Fibroblast of pulmonary artery (primary cell): ENCODE measurements at regions not wholly inside any gene's neighbourhood (a gene's known extent, or its start where the extent isn't known, plus 50 kb on each side); places are given as distances from the start of the nearest gene placed in this dataset.

Source experiments
- DNase-seq: peaks from one replicate; pipeline ENCODE4 v3.0.0-alpha.2; 2010; ENCODE audit warnings: low read depth
- H3K4me3 ChIP-seq: replicated peaks from 2 replicates; pipeline ENCODE4 v1.5.1; 2011; ENCODE audit warnings: low read depth, mild to moderate bottlenecking, control low read depth, low read length, moderate library complexity
- TF ChIP-seq, protein P1 (sequence below): IDR thresholded peaks from 2 replicates; pipeline ENCODE4 v1.5.1; 2011; ENCODE audit warnings: mild to moderate bottlenecking, control low read depth, low read length, inconsistent platforms; ENCODE audit errors: missing control alignments

DNA sequence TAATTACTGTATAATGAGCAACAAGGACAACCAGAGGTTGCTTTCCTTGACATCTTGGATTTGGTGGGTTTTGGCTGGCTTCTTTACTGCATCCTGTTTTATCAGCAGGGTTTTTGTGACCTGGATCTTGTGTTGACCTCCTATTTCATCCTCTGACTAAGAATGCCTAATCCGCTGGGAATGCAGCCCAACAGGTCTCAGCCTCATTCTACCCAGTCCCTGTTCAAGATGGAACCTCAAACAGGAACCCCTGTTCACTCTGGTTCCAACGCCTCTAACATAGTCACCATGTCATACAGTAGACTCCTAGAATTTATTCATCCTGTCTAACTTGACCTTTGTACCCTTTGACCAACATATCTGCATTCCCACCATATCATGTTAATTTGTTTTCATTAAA, 183.8 kb upstream of the SOX9 start:
- H3K4me3 ChIP-seq, result no peak overlapping the region
- no peak for DNase-seq
- TF ChIP-seq, protein P1, sequence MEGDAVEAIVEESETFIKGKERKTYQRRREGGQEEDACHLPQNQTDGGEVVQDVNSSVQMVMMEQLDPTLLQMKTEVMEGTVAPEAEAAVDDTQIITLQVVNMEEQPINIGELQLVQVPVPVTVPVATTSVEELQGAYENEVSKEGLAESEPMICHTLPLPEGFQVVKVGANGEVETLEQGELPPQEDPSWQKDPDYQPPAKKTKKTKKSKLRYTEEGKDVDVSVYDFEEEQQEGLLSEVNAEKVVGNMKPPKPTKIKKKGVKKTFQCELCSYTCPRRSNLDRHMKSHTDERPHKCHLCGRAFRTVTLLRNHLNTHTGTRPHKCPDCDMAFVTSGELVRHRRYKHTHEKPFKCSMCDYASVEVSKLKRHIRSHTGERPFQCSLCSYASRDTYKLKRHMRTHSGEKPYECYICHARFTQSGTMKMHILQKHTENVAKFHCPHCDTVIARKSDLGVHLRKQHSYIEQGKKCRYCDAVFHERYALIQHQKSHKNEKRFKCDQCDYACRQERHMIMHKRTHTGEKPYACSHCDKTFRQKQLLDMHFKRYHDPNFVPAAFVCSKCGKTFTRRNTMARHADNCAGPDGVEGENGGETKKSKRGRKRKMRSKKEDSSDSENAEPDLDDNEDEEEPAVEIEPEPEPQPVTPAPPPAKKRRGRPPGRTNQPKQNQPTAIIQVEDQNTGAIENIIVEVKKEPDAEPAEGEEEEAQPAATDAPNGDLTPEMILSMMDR, result no peak

DNA sequence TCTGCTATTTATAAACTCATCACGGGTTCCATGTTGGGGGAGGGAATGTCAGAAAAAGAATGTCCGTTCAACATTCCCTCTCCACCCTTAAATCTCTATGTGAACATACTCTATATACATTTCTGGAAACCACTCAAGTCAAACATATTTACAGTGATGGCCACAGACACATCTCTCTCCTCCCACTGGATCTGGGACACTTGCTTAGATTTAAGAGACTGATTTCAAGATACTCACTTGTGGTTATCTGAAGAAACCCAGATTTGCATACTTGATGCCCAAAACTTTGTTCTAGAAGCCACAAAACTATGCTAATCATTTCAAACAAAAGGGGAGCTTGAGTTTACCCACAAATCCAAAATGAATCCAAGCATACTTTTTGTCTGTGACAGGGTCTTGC, 182.9 kb upstream of the SOX9 start:
- no peak overlapping the region for H3K4me3 ChIP-seq
- no peak for DNase-seq
- TF ChIP-seq, protein P1, result no peak

DNA sequence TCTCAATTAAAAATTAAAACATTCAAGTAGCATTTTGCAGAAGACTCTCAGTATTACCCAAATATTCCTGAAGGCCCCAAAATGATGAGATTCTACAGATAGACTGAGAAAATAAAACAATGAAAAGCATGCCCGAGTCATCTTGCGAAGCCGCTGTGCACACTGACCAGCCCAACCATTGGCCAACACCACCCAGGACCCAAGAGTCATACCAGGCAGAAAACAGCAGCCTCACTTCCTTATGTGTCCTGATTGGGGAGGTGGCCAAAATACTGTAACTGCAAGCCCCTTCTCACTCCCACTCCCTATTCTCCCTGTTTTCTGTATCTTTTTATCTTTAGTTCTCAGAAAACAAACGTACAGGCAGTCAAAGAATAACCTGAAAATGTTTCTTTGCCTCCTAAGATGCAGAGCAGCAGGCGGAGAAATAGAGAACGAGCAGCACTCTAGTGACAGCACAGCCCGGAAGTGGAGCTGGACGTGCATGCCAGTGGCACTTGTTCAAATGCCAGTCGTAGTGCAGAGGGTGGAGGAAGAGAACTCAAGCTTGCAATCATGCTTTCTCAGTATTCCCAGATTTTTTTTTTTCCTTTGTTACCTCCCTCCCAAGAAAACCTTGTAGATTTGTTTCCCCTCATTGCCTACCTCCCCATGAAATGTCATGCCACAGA, 182.3 kb upstream of the SOX9 start:
- DNase-seq, result no peak
- no peak overlapping the region for H3K4me3 ChIP-seq
- TF ChIP-seq, protein P1, result no peak

DNA sequence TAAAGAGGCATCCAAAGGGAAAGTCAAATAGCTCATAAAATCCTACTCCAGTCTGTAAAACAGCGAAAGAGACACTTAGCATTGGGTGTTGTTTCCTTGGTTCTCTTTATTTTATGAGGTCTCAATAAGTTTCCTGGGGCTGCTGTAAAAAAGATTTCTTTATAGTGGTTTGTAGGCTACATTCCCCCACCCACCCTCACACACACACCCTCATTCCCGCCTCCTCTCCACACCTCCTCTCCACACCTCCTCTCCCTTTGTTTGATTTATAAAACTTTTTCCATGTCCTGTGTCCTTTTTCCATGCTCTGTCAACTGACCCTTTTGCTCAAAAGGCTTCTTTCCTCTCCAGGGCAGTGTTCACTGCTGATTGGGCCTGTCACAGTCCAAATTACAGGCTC, 178.9 kb upstream of the SOX9 start:
- TF ChIP-seq, protein P1, result no peak
- no peak overlapping the region for H3K4me3 ChIP-seq
- no peak for DNase-seq

DNA sequence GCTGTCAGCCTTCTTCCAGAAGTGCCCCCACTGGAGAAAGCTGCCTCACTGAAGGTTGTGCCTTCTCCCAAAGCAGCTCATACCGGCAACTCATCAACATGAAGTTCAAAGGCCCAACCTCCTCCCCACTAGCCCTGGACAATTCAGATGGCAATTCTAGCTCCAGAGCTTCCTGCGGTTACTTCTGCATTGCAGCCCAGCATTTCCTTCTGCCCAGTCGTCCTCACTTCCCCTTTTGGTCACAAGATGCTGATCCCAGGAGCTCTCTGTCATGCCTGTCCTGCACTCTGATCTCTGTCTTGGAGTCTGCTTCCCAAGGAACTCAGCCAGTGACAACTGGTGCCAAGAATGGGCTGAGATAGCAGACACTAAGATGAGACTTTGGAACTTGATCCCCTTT, 178.2 kb upstream of the SOX9 start:
- H3K4me3 ChIP-seq, result no peak overlapping the region
- DNase-seq, result no peak

DNA sequence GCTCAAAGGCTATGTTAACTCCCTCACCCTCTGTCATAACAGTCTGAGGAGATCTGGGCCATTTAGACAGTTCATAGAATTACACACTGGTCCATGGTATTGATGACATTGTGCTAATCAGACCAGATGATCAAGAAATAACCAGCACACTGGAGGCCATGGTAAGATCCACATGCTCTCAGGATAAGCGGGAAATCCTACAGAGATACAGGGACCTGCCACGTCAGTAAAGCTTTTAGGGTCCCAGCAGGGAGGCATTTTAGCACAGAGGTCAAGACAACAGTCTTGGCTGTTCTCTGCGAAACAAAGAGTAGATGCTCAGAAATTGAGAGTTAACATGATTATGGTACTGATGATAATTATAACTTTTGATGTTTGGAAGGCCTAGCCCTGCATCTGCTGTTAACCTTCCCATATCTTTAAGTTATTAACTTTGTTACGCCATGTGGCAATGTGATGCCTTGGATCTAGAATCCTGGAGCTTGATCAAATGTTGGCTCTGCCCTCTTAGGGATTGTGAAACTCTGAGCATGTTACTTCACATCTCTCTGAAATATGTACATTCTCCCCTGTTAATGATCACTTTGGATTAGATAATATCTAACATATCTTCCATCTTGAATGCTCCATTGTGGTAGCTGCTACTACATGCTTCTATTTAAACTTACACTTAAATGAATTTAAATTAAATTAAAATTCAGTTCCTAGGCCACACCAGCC, 172.0 kb upstream of the SOX9 start:
- no peak overlapping the region for H3K4me3 ChIP-seq
- no peak for DNase-seq
- TF ChIP-seq, protein P1, result no peak

More for the DNA sequence above, 178.2 kb upstream of the SOX9 start:
- TF ChIP-seq, protein P1, result no peak
